WI38 (cell line): ENCODE measurements at regions not wholly inside any gene's neighbourhood (a gene's known extent, or its start where the extent isn't known, plus 50 kb on each side); places are given as distances from the start of the nearest gene placed in this dataset.

Source experiments
- H3K4me3 ChIP-seq: 2 replicates; pipeline ENCODE4 v1.5.1; 2011; ENCODE audit warnings: low read depth, mild to moderate bottlenecking, control low read depth, low read length
- TF ChIP-seq, protein P1 (sequence below): IDR thresholded peaks from 2 replicates; pipeline ENCODE4 v1.5.1; 2012; ENCODE audit warnings: low read depth, mild to moderate bottlenecking, control low read depth, low read length

DNA sequence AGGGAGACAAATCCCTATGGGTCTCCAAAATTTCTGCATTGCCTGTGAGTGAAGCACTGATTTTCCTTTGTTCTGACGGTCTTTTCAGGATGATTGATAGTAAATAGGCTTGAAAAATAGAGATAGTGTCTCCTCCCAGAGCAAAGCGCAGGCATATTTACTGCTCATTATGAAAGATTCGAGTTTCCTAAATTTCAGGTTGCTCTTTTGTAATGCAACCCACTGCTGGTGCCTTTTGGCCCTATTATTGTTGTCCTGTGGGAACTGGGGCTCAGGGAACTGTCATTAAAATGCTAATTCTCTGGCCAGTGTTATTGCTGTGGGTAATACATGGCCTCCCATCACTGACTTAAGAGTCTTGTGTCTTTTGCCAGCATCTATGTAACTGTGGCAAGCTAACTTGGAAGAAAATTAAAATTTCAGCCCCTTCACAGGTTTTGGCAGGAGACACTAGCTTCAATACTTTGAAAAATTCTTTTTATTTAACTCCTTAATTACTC is 754.1 kb upstream of the MAP3K7 start:
- TF ChIP-seq, protein P1, sequence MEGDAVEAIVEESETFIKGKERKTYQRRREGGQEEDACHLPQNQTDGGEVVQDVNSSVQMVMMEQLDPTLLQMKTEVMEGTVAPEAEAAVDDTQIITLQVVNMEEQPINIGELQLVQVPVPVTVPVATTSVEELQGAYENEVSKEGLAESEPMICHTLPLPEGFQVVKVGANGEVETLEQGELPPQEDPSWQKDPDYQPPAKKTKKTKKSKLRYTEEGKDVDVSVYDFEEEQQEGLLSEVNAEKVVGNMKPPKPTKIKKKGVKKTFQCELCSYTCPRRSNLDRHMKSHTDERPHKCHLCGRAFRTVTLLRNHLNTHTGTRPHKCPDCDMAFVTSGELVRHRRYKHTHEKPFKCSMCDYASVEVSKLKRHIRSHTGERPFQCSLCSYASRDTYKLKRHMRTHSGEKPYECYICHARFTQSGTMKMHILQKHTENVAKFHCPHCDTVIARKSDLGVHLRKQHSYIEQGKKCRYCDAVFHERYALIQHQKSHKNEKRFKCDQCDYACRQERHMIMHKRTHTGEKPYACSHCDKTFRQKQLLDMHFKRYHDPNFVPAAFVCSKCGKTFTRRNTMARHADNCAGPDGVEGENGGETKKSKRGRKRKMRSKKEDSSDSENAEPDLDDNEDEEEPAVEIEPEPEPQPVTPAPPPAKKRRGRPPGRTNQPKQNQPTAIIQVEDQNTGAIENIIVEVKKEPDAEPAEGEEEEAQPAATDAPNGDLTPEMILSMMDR, result no peak
- H3K4me3 ChIP-seq, result no peak overlapping the region

DNA sequence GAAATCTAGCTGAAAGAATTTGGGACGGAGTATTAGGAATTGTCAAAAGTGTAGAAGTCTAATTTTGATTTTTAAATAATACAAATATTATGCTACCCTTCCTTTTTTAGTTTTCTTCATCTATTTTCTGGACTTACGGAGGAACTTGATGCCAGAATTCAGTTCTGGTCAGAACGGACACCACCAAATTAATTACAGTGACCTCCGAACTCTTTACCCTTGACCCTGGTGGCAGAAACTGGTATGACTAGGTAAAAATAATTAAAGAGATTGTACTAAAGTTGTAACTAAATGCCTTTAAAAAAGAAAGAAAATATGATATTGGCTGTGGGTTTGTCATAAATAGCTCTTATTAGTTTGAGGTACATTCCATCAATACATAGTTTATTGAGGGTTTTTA is 751.1 kb upstream of the MAP3K7 start:
- TF ChIP-seq, protein P1, result peak; percentile 23; the same call in 1 of the 2 replicates
- no peak overlapping the region for H3K4me3 ChIP-seq

DNA sequence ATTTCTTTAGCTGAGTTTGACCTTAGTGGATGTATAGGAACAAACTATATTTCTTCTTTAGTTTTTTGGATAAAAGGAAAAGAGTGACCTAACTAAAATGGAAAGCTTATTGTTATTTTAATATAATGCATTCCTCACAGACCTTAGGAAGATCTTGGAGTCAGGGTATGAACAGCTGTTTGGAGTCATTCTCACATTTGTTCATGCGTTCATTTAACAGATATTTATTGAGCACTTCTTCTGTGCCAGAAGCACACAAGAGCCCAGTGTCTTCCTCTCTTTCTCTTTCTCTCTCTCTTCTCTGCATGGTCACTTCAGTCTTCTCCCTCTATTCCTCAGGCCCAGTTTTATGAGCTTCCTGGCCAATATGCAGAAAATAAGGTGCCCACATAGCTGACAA is 744.0 kb upstream of the MAP3K7 start:
- no peak overlapping the region for H3K4me3 ChIP-seq
- TF ChIP-seq, protein P1, result no peak

DNA sequence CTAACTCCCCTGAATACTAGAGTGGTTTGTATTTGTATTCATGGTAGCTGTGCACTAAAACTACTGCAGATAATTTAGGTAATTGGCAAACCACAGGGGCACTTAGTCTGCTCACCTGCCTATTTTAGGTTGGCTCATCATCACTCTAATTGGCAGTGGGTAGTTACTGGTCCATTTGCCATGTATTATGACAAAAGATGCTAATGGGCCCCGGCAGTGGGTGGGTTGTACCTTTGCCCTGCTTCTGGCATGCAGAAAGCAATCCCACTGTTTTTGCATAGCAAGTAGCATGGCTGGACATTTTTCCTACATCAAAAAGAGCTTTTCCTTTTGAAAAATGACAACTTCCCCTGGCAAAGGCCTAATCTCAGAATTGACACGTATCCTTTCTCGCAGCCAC is 741.4 kb upstream of the MAP3K7 start:
- H3K4me3 ChIP-seq, result no peak overlapping the region
- TF ChIP-seq, protein P1, result no peak

DNA sequence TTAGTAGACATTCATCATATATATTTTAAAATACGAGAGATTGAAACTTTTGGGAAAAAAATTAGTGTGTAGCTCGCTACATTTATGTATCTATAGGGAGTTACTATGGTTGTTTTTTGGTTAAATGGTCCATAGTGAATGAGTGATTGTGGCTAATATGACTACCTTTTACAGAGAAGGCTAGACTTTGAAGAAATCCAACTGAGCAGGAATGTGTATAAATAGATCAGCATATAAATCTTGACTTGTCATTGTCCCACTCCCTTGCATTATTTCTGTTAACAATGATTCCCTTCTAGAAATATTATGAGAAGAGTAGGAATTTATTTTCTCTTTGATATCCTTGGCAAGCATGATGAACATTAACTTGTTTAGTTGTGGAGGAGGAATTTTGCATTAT is 737.8 kb upstream of the MAP3K7 start:
- TF ChIP-seq, protein P1, result no peak
- H3K4me3 ChIP-seq, result no peak overlapping the region

DNA sequence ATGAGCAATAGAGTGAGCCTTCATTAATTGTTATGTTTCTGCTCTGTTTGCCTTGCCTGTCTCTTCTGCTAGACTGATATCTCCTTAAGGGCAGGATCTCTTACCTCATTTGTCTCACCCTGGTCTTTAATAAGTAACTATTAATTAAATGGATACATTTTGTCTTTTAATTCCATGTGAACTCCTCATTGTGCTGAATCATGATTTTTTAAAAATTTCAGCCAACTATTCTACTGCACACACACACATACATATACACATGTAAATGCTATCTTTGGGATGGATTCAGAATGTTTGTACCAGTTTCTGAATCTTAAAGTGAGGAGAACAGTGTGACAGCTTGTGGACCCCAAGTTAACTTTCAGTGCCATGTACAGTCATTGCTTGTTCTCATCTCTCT is 731.1 kb upstream of the MAP3K7 start:
- H3K4me3 ChIP-seq, result no peak overlapping the region
- TF ChIP-seq, protein P1, result no peak

DNA sequence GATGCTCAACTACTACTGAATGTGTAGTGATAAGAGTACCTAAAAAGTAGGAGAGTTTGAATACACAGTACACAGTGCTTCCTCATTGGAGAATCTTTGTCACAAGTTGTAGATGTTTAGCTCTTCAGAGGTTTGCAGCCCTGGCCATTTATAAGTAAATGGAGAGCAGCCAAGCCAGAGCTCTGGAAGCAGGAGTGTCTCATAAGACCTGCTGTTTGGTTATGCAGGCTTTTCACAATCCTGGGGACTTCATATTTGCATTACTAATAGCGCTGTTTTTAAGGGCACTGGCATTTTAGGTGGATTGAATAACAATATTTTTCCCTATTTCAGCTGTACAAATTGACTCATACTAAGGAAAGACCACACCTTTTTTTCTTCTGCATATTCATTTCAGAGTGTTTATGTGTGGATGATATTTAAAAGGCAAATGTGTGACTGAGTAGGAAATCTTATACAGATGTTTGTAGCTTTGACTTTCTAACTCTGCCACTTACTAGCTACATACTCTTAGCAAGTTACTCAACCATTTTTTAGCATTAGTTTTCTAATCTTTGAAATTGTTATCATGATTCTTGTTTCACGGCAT is 730.5 kb upstream of the MAP3K7 start:
- no peak overlapping the region for H3K4me3 ChIP-seq
- TF ChIP-seq, protein P1, result no peak
